ENCODE measurements at regions not wholly inside any gene's neighbourhood (a gene's known extent, or its start where the extent isn't known, plus 50 kb on each side); places are given as distances from the start of the nearest gene placed in this dataset.

- DNase-seq (no peak), FAIRE-seq (no peak)
- Histone ChIP-seq H3K36me3 (ENCODE audit: control insufficient read depth in 2 of 3, insufficient read depth in 3 of 3, low read length in 3 of 3) (no peaks in the 10 kb centered on the region), H3K4me3 (ENCODE audit: low read length in 3 of 3) (no peak overlapping the region), H3K9me3 (ENCODE audit: control insufficient read depth in 2 of 3, insufficient read depth in 1 of 3, low read length in 3 of 3) (no peaks in the 10 kb centered on the region), H3K27ac (ENCODE audit: low read depth in 2 of 2, low read length in 2 of 2) (no peak overlapping the region), H3K9ac (ENCODE audit: low read length in 3 of 3) (no peak overlapping the region), H3K4me1 (ENCODE audit: control insufficient read depth in 2 of 3, insufficient read depth in 2 of 3, low read depth in 1 of 3, low read length in 3 of 3) (no peaks in the 10 kb centered on the region), H3K27me3 (ENCODE audit: control insufficient read depth, insufficient read depth, low read length) (no peaks in the 10 kb centered on the region)
- TF ChIP-seq CTCF (IDR thresholded peaks at IDR 0.05; ENCODE audit: borderline replicate concordance, extremely low read depth, insufficient read depth), result no peak
- intact Hi-C loops (cut with DNase I), result no loop called here
Measured at GRCh38 chr9:88792502-88792901, 198.8 kb upstream of the S1PR3 start.

- Histone ChIP-seq H3K9me3 (ENCODE audit: control insufficient read depth in 2 of 3, insufficient read depth in 1 of 3, low read length in 3 of 3) (no peaks in the 10 kb centered on the region), H3K4me1 (ENCODE audit: control insufficient read depth in 2 of 3, insufficient read depth in 2 of 3, low read depth in 1 of 3, low read length in 3 of 3) (no peaks in the 10 kb centered on the region), H3K27me3 (ENCODE audit: control insufficient read depth, insufficient read depth, low read length) (no peaks in the 10 kb centered on the region), H3K9ac (ENCODE audit: low read length in 3 of 3) (no peak overlapping the region), H3K36me3 (ENCODE audit: control insufficient read depth in 2 of 3, insufficient read depth in 3 of 3, low read length in 3 of 3) (no peaks in the 10 kb centered on the region), H3K27ac (ENCODE audit: low read depth in 2 of 2, low read length in 2 of 2) (no peak overlapping the region), H3K4me3 (ENCODE audit: low read length in 3 of 3) (no peak overlapping the region)
- intact Hi-C loops (cut with DNase I), result no loop called here
- FAIRE-seq, result no peak
- DNase-seq, result no peak
- no peak for TF ChIP-seq CTCF (IDR thresholded peaks at IDR 0.05; ENCODE audit: borderline replicate concordance, extremely low read depth, insufficient read depth)
Measured at GRCh38 chr9:88794100-88794499, 197.2 kb upstream of the S1PR3 start.

- H3K4me1 ChIP-seq (ENCODE audit: control insufficient read depth in 2 of 3, insufficient read depth in 2 of 3, low read depth in 1 of 3, low read length in 3 of 3), result no peaks in the 10 kb centered on the region
- no peak for DNase-seq
- H3K9ac ChIP-seq (ENCODE audit: low read length in 3 of 3), result no peak overlapping the region
- H3K4me3 ChIP-seq (ENCODE audit: low read length in 3 of 3), result no peak overlapping the region
- no peaks in the 10 kb centered on the region for H3K9me3 ChIP-seq (ENCODE audit: control insufficient read depth in 2 of 3, insufficient read depth in 1 of 3, low read length in 3 of 3)
- no peak for FAIRE-seq
- no peaks in the 10 kb centered on the region for H3K36me3 ChIP-seq (ENCODE audit: control insufficient read depth in 2 of 3, insufficient read depth in 3 of 3, low read length in 3 of 3)
- no peak for TF ChIP-seq CTCF (IDR thresholded peaks at IDR 0.05; ENCODE audit: borderline replicate concordance, extremely low read depth, insufficient read depth)
- no peak overlapping the region for H3K27ac ChIP-seq (ENCODE audit: low read depth in 2 of 2, low read length in 2 of 2)
- H3K27me3 ChIP-seq (ENCODE audit: control insufficient read depth, insufficient read depth, low read length), result no peaks in the 10 kb centered on the region
- intact Hi-C loops (cut with DNase I), result no loop called here
Measured at GRCh38 chr9:88796947-88797346, 194.3 kb upstream of the S1PR3 start.

GRCh38 chr9:88798476-88798875 is 192.8 kb upstream of the S1PR3 start:
- Histone ChIP-seq H3K27me3 (ENCODE audit: control insufficient read depth, insufficient read depth, low read length) (no peaks in the 10 kb centered on the region), H3K4me3 (ENCODE audit: low read length in 3 of 3) (no peak overlapping the region), H3K4me1 (ENCODE audit: control insufficient read depth in 2 of 3, insufficient read depth in 2 of 3, low read depth in 1 of 3, low read length in 3 of 3) (no peaks in the 10 kb centered on the region), H3K9me3 (ENCODE audit: control insufficient read depth in 2 of 3, insufficient read depth in 1 of 3, low read length in 3 of 3) (no peaks in the 10 kb centered on the region), H3K27ac (ENCODE audit: low read depth in 2 of 2, low read length in 2 of 2) (no peak overlapping the region), H3K36me3 (ENCODE audit: control insufficient read depth in 2 of 3, insufficient read depth in 3 of 3, low read length in 3 of 3) (no peaks in the 10 kb centered on the region), H3K9ac (ENCODE audit: low read length in 3 of 3) (no peak overlapping the region)
- no peak for TF ChIP-seq CTCF (IDR thresholded peaks at IDR 0.05; ENCODE audit: borderline replicate concordance, extremely low read depth, insufficient read depth)
- FAIRE-seq (no peak), DNase-seq (no peak)
- intact Hi-C loops (cut with DNase I), result no loop called here
